ENCODE measurements at regions not wholly inside any gene's neighbourhood (a gene's known extent, or its start where the extent isn't known, plus 50 kb on each side); places are given as distances from the start of the nearest gene placed in this dataset.
"Not testable (repeated sequence)": the region's sequence is repeated elsewhere in the genome, so short reads cannot be mapped to it uniquely, and the experiment has no call there.

DNA sequence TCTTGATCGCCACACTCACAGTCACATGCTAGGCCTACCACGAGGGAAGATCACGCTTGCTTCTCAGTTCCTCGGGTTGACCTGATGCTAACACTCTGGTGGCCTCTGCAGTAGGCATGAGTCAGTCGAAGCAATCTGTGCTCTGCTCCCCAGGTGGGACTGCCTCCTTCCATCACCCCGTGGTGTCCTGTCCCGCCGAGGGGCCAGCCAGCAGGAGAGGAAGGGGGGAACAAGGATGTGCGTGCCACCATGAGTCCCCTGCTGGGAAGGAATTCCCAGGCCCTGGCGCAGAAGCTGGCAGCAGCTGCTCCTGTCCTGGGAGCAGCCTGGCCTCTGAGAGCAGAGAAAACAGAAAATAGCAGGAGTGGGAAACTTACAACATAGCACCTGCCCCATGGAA, 695.0 kb upstream of the NRP1 start:
- H3K4me1 ChIP-seq (ENCODE audit: insufficient read depth, low read length) = no peaks in the 10 kb centered on the region
- no peaks in the 10 kb centered on the region for H3K27me3 ChIP-seq (ENCODE audit: insufficient read depth, low read length)
- H2AFZ ChIP-seq (ENCODE audit: low read depth, low read length) = no peak overlapping the region
- H3K9me3 ChIP-seq (ENCODE audit: low read length) = peaks cover 4% of the 10 kb centered on the region
- no peaks in the 10 kb centered on the region for H3K36me3 ChIP-seq (ENCODE audit: insufficient read depth, low read length)
- H3K4me3 ChIP-seq (ENCODE audit: low read length) = no peak overlapping the region

GRCh38 chr10:34028936-34029335, 694.5 kb upstream of the NRP1 start:
- H3K9me3 ChIP-seq (ENCODE audit: low read length) = peaks cover 4% of the 10 kb centered on the region
- no peaks in the 10 kb centered on the region for H3K4me1 ChIP-seq (ENCODE audit: insufficient read depth, low read length)
- no peaks in the 10 kb centered on the region for H3K36me3 ChIP-seq (ENCODE audit: insufficient read depth, low read length)
- no peak overlapping the region for H3K4me3 ChIP-seq (ENCODE audit: low read length)
- no peak overlapping the region for H2AFZ ChIP-seq (ENCODE audit: low read depth, low read length)
- H3K27me3 ChIP-seq (ENCODE audit: insufficient read depth, low read length) = no peaks in the 10 kb centered on the region

DNA sequence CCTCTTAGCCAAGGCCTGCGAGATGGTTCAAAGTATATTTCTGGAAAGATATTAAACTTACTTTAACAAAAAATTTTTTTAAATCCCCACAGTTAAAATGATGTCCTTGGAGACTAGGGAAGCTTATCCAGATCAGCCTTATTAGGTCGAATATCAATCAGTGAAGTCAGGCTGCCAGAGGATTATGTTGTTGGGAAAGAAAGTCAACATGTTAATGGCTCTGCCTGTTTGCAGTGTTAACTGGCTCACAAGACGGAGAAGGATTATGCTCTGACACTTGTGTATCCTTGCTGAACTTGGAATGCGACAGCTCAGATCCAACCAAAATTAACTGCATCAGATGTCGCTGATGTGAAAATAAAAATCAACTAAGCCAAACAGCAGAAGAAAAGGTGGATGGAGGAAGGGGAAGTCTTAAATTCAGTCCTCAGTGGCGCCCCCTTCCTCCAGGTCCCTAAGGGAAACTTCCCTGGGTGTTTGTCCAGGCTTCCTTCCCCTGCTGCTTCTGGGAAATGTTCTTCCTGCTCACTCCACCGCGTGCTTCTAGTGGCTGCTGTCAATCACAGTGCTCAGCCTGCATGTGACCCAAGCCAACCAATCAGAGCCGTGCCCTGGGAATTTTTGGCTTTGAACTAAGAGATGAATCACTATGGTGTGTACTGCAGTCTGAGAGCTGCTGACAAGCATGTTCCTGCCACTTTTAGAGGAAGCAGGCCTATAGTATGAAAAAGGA, 690.4 kb upstream of the NRP1 start:
- no peaks in the 10 kb centered on the region for H3K4me1 ChIP-seq (ENCODE audit: insufficient read depth, low read length)

GRCh38 chr10:34024282-34024681, 689.8 kb upstream of the NRP1 start:
- H3K27me3 ChIP-seq (ENCODE audit: insufficient read depth, low read length) = no peaks in the 10 kb centered on the region
- H2AFZ ChIP-seq (ENCODE audit: low read depth, low read length) = no peak overlapping the region
- peaks cover 1% of the 10 kb centered on the region for H3K9me3 ChIP-seq (ENCODE audit: low read length)
- no peaks in the 10 kb centered on the region for H3K4me1 ChIP-seq (ENCODE audit: insufficient read depth, low read length)
- no peak overlapping the region for H3K4me3 ChIP-seq (ENCODE audit: low read length)
- no peaks in the 10 kb centered on the region for H3K36me3 ChIP-seq (ENCODE audit: insufficient read depth, low read length)

More for the DNA sequence above, 690.4 kb upstream of the NRP1 start:
- Histone ChIP-seq H2AFZ (ENCODE audit: low read depth, low read length) (no peak overlapping the region), H3K36me3 (ENCODE audit: insufficient read depth, low read length) (no peaks in the 10 kb centered on the region), H3K27me3 (ENCODE audit: insufficient read depth, low read length) (no peaks in the 10 kb centered on the region), H3K4me3 (ENCODE audit: low read length) (no peak overlapping the region), H3K9me3 (ENCODE audit: low read length) (peaks cover 4% of the 10 kb centered on the region)

- no peak overlapping the region for H2AFZ ChIP-seq (ENCODE audit: low read depth, low read length)
- H3K36me3 ChIP-seq (ENCODE audit: insufficient read depth, low read length) = no peaks in the 10 kb centered on the region
- no peaks in the 10 kb centered on the region for H3K9me3 ChIP-seq (ENCODE audit: low read length)
- H3K4me3 ChIP-seq (ENCODE audit: low read length) = no peak overlapping the region
- H3K27me3 ChIP-seq (ENCODE audit: insufficient read depth, low read length) = no peaks in the 10 kb centered on the region
- H3K4me1 ChIP-seq (ENCODE audit: insufficient read depth, low read length) = no peaks in the 10 kb centered on the region
These were observed 687.7 kb upstream of the NRP1 start for GRCh38 chr10:34022195-34022594.

DNA sequence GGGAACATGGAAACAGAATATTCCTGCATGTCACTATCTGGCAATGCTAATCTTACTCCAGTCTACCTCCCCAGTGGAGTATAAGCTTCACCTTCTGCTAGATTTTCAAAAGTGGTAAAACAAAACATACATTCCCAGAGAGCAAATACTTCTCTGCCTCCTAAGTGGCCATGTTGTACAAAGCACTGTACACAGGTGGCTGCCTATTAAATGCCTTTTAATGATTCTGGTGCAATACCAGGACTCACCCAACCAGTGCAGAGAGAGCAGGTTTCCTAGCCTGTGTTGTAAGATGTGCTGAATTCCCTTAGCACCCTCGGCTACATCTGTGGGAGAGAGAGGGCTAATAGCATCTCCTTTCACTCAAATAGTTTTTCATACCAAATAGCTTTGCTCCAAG, 684.3 kb upstream of the NRP1 start:
- H3K27me3 ChIP-seq (ENCODE audit: insufficient read depth, low read length) = no peaks in the 10 kb centered on the region

GRCh38 chr10:34018129-34018528, 683.7 kb upstream of the NRP1 start:
- H3K4me1 ChIP-seq (ENCODE audit: insufficient read depth, low read length) = peaks cover 4% of the 10 kb centered on the region

More for the DNA sequence above, 684.3 kb upstream of the NRP1 start:
- H3K9me3 ChIP-seq (ENCODE audit: low read length) = no peaks in the 10 kb centered on the region
- no peak overlapping the region for H3K4me3 ChIP-seq (ENCODE audit: low read length)
- peaks cover 4% of the 10 kb centered on the region for H3K4me1 ChIP-seq (ENCODE audit: insufficient read depth, low read length)
- H3K36me3 ChIP-seq (ENCODE audit: insufficient read depth, low read length) = no peaks in the 10 kb centered on the region
- no peak overlapping the region for H2AFZ ChIP-seq (ENCODE audit: low read depth, low read length)

DNA sequence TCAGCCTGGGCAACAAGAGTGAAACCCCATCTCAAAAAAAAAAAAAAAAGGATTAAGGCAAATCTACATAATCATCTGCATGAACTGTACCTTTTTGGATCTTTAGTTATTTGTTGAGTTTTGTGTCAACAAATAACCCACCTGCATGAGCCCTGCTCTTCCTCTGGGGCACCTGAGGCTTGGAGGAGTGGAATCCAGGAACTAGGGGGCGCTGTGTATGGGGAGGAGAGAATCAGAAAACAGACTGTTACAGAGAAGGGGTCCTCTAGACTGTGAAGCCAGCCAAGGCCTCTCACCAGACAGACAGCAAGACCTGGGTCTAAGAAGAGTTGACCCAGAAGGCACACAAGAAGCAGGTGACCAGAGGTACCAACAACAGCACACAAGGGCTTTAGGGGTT, 682.8 kb upstream of the NRP1 start:
- Histone ChIP-seq H3K4me3 (ENCODE audit: low read length) (no peak overlapping the region), H3K36me3 (ENCODE audit: insufficient read depth, low read length) (no peaks in the 10 kb centered on the region), H3K27me3 (ENCODE audit: insufficient read depth, low read length) (no peaks in the 10 kb centered on the region), H2AFZ (ENCODE audit: low read depth, low read length) (no peak overlapping the region), H3K4me1 (ENCODE audit: insufficient read depth, low read length) (peaks cover 4% of the 10 kb centered on the region), H3K9me3 (ENCODE audit: low read length) (no peaks in the 10 kb centered on the region)

More at GRCh38 chr10:34018129-34018528, 683.7 kb upstream of the NRP1 start:
- Histone ChIP-seq H3K36me3 (ENCODE audit: insufficient read depth, low read length) (no peaks in the 10 kb centered on the region), H2AFZ (ENCODE audit: low read depth, low read length) (no peak overlapping the region), H3K27me3 (ENCODE audit: insufficient read depth, low read length) (no peaks in the 10 kb centered on the region), H3K4me3 (ENCODE audit: low read length) (no peak overlapping the region), H3K9me3 (ENCODE audit: low read length) (no peaks in the 10 kb centered on the region)

GRCh38 chr10:34016576-34016975, 682.1 kb upstream of the NRP1 start:
- H3K36me3 ChIP-seq (ENCODE audit: insufficient read depth, low read length) = no peaks in the 10 kb centered on the region
- no peaks in the 10 kb centered on the region for H3K27me3 ChIP-seq (ENCODE audit: insufficient read depth, low read length)
- H3K4me1 ChIP-seq (ENCODE audit: insufficient read depth, low read length) = peaks cover 4% of the 10 kb centered on the region
- no peak overlapping the region for H3K4me3 ChIP-seq (ENCODE audit: low read length)
- H2AFZ ChIP-seq (ENCODE audit: low read depth, low read length) = no peak overlapping the region
- H3K9me3 ChIP-seq (ENCODE audit: low read length) = no peaks in the 10 kb centered on the region

DNA sequence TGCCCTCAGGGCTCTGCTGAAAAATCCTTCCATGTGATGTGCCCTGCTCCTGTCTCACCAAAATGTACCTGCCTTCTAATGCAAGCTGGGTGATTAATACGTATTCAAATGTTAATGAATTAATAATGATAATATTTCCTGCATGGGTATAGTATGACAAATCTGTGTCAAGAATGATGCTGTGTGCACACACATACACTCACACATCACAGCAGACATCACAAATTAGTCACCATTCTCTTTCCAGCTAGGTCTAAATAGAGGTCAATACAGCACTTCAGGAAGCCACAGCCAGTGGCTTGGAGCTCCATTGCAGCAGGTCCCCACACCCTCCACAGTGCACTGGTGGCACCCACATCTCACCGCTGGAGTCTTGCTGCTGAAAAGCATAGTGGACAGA, 681.2 kb upstream of the NRP1 start:
- Histone ChIP-seq H3K36me3 (ENCODE audit: insufficient read depth, low read length) (no peaks in the 10 kb centered on the region), H3K9me3 (ENCODE audit: low read length) (no peaks in the 10 kb centered on the region)

GRCh38 chr10:34013235-34013634, 678.8 kb upstream of the NRP1 start:
- Histone ChIP-seq H3K36me3 (ENCODE audit: insufficient read depth, low read length) (no peaks in the 10 kb centered on the region), H3K9me3 (ENCODE audit: low read length) (no peaks in the 10 kb centered on the region), H3K4me1 (ENCODE audit: insufficient read depth, low read length) (peaks cover 4% of the 10 kb centered on the region), H3K4me3 (ENCODE audit: low read length) (no peak overlapping the region), H2AFZ (ENCODE audit: low read depth, low read length) (no peak overlapping the region), H3K27me3 (ENCODE audit: insufficient read depth, low read length) (no peaks in the 10 kb centered on the region)

More for the DNA sequence above, 681.2 kb upstream of the NRP1 start:
- Histone ChIP-seq H3K4me1 (ENCODE audit: insufficient read depth, low read length) (peaks cover 4% of the 10 kb centered on the region), H3K27me3 (ENCODE audit: insufficient read depth, low read length) (no peaks in the 10 kb centered on the region), H2AFZ (ENCODE audit: low read depth, low read length) (no peak overlapping the region), H3K4me3 (ENCODE audit: low read length) (no peak overlapping the region)

DNA sequence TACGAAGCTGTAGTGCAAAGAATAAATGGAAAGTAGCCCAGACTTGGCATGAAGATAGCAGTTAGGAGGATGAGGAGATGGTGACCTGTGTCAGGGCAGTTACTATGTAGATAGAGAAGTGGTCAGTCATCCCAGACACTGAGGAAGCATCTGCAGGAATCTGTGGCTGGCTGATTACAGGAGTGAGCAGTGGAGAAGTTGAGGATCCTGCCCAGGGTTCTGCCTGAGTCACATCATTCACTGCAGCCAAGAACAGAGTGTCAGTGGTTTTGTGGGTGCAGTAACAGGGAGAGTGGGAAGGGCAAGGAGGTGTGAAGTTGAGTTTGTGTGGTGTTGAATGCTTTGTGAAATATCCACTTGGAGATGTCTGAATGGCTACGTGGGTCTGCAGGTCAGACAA, 676.4 kb upstream of the NRP1 start:
- no peaks in the 10 kb centered on the region for H3K4me1 ChIP-seq (ENCODE audit: insufficient read depth, low read length)
- H2AFZ ChIP-seq (ENCODE audit: low read depth, low read length) = no peak overlapping the region
- H3K36me3 ChIP-seq (ENCODE audit: insufficient read depth, low read length) = no peaks in the 10 kb centered on the region
- no peaks in the 10 kb centered on the region for H3K9me3 ChIP-seq (ENCODE audit: low read length)
- no peak overlapping the region for H3K4me3 ChIP-seq (ENCODE audit: low read length)
- no peaks in the 10 kb centered on the region for H3K27me3 ChIP-seq (ENCODE audit: insufficient read depth, low read length)

DNA sequence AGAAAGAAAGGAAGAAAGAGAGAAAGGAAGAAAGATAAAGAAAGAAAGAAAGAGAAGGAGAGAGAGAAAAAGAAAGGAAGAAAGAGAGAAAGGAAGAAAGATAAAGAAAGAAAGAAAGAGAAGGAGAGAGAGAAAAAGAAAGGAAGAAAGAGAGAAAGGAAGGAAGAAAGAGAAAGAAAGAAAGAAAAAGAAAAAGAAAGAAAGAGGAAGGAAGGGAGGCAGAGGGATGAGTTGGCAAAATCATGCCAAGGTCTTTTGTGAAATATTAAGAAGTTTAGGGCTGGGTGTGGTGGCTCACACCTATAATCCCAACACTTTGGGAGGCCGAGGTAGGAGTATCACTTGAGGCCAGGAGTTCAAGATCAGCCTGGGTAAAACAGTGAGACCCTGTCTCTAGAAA, 675.8 kb upstream of the NRP1 start:
- H3K27me3 ChIP-seq (ENCODE audit: insufficient read depth, low read length); H3K4me3 ChIP-seq (ENCODE audit: low read length); H2AFZ ChIP-seq (ENCODE audit: low read depth, low read length); H3K4me1 ChIP-seq (ENCODE audit: insufficient read depth, low read length); H3K9me3 ChIP-seq (ENCODE audit: low read length); H3K36me3 ChIP-seq (ENCODE audit: insufficient read depth, low read length): not testable (repeated sequence)

- no peak overlapping the region for H3K4me3 ChIP-seq (ENCODE audit: low read length)
- H3K4me1 ChIP-seq (ENCODE audit: insufficient read depth, low read length) = no peaks in the 10 kb centered on the region
- no peaks in the 10 kb centered on the region for H3K36me3 ChIP-seq (ENCODE audit: insufficient read depth, low read length)
- H3K9me3 ChIP-seq (ENCODE audit: low read length) = no peaks in the 10 kb centered on the region
- H2AFZ ChIP-seq (ENCODE audit: low read depth, low read length) = no peak overlapping the region
- H3K27me3 ChIP-seq (ENCODE audit: insufficient read depth, low read length) = no peaks in the 10 kb centered on the region
These were observed 674.2 kb upstream of the NRP1 start for GRCh38 chr10:34008656-34009055.

All from neuron (in vitro differentiated cells).